ENCODE measurements at regions not wholly inside any gene's neighbourhood (a gene's known extent, or its start where the extent isn't known, plus 50 kb on each side); places are given as distances from the start of the nearest gene placed in this dataset.
"Not testable (repeated sequence)": the region's sequence is repeated elsewhere in the genome, so short reads cannot be mapped to it uniquely, and the experiment has no call there.

DNA sequence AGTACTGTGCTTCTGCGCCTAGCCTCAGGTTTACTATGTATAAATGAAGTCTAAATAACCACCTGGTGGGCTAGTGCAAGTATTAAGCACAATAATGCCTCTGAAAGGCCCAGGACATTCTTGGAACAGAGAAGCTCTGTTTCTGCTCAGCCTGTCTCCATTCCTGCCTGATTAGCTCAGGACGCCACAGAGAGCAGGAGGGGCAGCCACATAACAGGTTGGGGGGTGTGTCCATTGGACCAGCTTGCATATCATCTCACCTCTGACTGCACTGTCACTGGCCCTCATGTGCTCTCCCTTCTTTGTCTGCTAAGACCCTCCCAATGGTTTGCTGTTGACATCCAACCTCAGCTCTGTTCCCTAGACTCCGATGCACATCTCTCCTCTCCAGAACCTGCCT, 52.8 kb upstream of the IKZF1 start:
- TF ChIP-seq, protein P1, sequence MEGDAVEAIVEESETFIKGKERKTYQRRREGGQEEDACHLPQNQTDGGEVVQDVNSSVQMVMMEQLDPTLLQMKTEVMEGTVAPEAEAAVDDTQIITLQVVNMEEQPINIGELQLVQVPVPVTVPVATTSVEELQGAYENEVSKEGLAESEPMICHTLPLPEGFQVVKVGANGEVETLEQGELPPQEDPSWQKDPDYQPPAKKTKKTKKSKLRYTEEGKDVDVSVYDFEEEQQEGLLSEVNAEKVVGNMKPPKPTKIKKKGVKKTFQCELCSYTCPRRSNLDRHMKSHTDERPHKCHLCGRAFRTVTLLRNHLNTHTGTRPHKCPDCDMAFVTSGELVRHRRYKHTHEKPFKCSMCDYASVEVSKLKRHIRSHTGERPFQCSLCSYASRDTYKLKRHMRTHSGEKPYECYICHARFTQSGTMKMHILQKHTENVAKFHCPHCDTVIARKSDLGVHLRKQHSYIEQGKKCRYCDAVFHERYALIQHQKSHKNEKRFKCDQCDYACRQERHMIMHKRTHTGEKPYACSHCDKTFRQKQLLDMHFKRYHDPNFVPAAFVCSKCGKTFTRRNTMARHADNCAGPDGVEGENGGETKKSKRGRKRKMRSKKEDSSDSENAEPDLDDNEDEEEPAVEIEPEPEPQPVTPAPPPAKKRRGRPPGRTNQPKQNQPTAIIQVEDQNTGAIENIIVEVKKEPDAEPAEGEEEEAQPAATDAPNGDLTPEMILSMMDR (IDR thresholded peaks at IDR 0.05; ENCODE audit: insufficient read depth, low read depth, low read length) = no peak
- no peak overlapping the region for H3K4me3 ChIP-seq (ENCODE audit: low read depth, low read length)
- no peak for DNase-seq (ENCODE audit: low read depth)

DNA sequence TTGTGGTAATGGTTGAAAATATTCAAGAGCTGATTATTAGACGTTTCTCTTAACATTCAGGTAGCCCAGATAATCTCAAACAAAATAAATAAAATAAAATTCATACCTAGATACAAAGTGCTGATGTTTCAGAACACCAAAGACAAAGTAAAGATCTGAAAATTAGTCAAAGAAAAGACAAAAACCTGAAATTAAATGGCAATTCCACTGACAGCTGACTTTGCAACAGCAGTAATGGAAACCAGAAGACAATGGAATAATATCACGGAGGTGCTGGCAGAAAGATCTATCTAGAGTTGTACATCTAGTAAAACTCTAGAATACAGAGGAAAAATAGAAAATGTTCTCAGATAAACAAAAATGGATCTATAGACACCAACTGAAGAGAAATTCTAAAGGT, 58.0 kb upstream of the IKZF1 start:
- DNase-seq (ENCODE audit: low read depth) = no peak
- H3K4me3 ChIP-seq (ENCODE audit: low read depth, low read length) = no peak overlapping the region
- TF ChIP-seq, protein P1 (IDR thresholded peaks at IDR 0.05; ENCODE audit: insufficient read depth, low read depth, low read length) = no peak

DNA sequence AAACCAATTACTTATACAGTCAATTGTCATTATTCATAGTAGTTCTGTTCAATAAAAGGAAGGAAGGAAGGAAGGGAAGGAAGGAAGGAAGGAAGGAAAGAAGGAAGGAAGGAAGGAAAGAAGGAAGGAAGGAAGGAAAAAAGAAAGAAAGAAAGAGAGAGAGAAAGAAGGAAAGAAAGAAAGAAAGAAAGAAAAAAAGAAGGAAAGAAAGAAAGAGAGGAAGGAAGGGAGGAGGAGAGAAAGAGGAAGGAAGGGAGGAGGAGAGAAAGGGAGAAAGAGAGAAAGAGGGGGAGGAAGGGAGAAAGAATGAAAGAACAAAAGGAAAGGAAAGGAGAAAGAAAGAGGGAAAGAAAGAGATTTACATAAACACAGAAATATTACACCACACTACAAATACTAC, 62.4 kb upstream of the IKZF1 start:
- DNase-seq (ENCODE audit: low read depth); H3K4me3 ChIP-seq (ENCODE audit: low read depth, low read length): not testable (repeated sequence)

DNA sequence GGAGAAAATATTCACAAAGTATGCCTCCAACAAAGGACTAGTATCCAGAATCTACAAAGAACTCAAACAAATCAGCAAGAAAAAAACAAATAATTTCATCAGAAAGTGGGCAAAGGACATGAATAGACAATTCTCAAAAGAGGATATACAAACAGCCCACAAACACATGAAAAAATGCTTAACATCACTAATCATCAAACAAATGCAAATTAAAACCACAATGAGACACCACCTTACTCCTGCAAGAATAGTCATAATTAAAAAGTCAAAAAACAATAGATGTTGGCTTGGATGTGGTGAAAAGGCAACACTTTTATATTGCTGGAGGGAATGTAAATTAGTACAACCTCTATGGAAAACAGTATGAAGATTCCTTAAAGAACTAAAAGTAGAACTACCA, 63.8 kb upstream of the IKZF1 start:
- not testable (repeated sequence) for H3K4me3 ChIP-seq (ENCODE audit: low read depth, low read length); DNase-seq (ENCODE audit: low read depth)

DNA sequence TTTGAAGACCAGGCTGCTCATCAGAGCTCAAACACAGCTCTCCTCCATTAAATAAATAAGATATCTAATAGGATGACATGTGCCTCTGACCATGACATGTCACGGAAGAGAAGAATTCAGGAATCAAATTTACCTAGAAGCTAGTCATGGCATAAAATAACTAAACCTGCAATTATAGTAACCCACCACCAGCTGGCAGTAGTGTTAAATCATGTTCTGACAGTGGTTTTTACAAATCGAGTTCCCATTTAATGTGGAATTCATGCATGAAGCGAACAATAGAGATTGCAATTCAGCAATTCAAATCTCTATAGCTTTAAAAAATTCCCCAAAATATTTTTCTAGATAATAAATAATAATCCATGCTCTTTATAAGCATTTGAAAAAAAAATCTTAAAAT, 74.6 kb upstream of the IKZF1 start:
- no peak for DNase-seq (ENCODE audit: low read depth)
- H3K4me3 ChIP-seq (ENCODE audit: low read depth, low read length) = no peak overlapping the region
- TF ChIP-seq, protein P1 (IDR thresholded peaks at IDR 0.05; ENCODE audit: insufficient read depth, low read depth, low read length) = peak; percentile 24

DNA sequence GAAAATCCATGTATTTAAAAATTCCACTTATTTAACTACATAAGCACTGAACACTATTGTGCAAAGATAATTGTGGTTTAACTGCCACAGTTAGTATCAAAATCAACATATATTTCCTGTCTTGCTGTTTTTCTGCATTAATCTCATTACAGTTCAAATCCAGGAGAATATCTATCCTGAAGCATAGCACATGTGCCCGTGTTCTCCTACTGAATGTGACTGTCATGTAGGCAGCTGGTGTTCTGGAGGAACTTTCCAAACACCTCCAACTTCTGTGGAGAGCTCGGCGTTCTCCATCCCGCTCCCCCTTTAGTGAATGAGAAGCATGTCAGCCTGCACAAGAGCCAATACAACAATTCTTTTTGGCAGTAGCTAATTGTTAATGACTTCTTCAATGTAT, 76.4 kb upstream of the IKZF1 start:
- TF ChIP-seq, protein P1 (IDR thresholded peaks at IDR 0.05; ENCODE audit: insufficient read depth, low read depth, low read length) = no peak
- no peak overlapping the region for H3K4me3 ChIP-seq (ENCODE audit: low read depth, low read length)
- DNase-seq (ENCODE audit: low read depth) = no peak

DNA sequence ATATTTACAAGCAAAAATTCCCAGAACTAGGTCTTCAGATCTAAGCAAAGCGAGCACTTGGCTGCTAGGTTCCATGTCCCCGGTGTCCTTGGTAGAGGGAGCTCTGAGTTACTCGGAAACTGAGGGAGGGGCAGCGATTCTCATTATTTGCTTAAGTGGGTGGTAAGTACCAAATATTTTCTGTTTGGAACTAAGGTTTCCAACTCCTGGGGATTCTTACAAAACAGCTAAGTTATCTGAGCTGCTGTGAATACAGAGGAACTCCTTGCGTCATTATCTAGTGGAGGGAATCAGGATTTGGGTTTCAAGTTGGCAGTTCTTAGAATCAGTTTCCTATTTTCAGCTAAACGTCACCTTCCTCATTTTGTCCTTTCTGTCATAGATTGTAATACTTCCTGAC, 76.8 kb upstream of the IKZF1 start:
- no peak for DNase-seq (ENCODE audit: low read depth)
- TF ChIP-seq, protein P1 (IDR thresholded peaks at IDR 0.05; ENCODE audit: insufficient read depth, low read depth, low read length) = no peak
- H3K4me3 ChIP-seq (ENCODE audit: low read depth, low read length) = no peak overlapping the region

DNA sequence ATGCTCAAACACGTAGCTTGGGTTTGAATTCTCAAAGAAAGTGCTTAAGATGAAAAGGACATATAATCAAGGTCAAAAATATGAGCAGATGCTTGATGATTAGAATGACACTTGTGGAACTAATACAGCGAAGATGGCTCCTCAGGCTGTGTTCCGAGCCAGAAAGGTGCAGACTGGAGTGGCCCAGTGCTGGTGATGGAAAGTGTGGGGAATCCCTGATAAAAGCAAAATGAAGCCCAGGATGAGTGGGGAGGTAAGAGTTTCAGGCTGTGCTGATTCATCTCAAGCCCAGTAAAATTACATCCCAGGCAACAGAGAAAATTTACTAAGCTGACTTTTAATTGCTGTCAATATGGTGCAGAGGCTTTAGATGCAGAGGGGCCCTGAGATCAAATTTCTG, 77.8 kb upstream of the IKZF1 start:
- TF ChIP-seq, protein P1 (IDR thresholded peaks at IDR 0.05; ENCODE audit: insufficient read depth, low read depth, low read length) = no peak
- no peak overlapping the region for H3K4me3 ChIP-seq (ENCODE audit: low read depth, low read length)
- DNase-seq (ENCODE audit: low read depth) = no peak

Data from fibroblast of villous mesenchyme (primary cell).